ENCODE measurements at regions not wholly inside any gene's neighbourhood (a gene's known extent, or its start where the extent isn't known, plus 50 kb on each side); places are given as distances from the start of the nearest gene placed in this dataset.

GRCh38 chr16:72565106-72565505, 393.2 kb upstream of the PMFBP1 start:
- TF ChIP-seq EP300 (IDR thresholded peaks at IDR 0.05; ENCODE audit: borderline replicate concordance) (no peak), CEBPB (IDR thresholded peaks at IDR 0.05) (no peak), REST (IDR thresholded peaks at IDR 0.05; ENCODE audit: low read depth) (no peak), CREB1 (IDR thresholded peaks at IDR 0.05; ENCODE audit: low read depth) (no peak), USF1 (IDR thresholded peaks at IDR 0.05) (no peak), YY1 (IDR thresholded peaks at IDR 0.05; ENCODE audit: low read depth) (no peak), TEAD4 (IDR thresholded peaks at IDR 0.05) (no peak), TCF12 (IDR thresholded peaks at IDR 0.05; ENCODE audit: low read depth) (no peak), MAX (IDR thresholded peaks at IDR 0.05) (no peak), ZBTB7A (IDR thresholded peaks at IDR 0.05; ENCODE audit: low read depth) (no peak), FOXM1 (IDR thresholded peaks at IDR 0.05; ENCODE audit: borderline replicate concordance, low read depth) (no peak), TAF1 (IDR thresholded peaks at IDR 0.05; ENCODE audit: low read depth) (no peak), EGR1 (IDR thresholded peaks at IDR 0.05) (no peak), NFIC (IDR thresholded peaks at IDR 0.05) (no peak), RAD21 (IDR thresholded peaks at IDR 0.05; ENCODE audit: low read depth) (no peak)

GRCh38 chr16:72560617-72561016, 388.7 kb upstream of the PMFBP1 start:
- TF ChIP-seq CEBPB (IDR thresholded peaks at IDR 0.05) (no peak), EP300 (IDR thresholded peaks at IDR 0.05; ENCODE audit: borderline replicate concordance) (no peak), NFIC (IDR thresholded peaks at IDR 0.05) (no peak), TCF12 (IDR thresholded peaks at IDR 0.05; ENCODE audit: low read depth) (no peak), ZBTB7A (IDR thresholded peaks at IDR 0.05; ENCODE audit: low read depth) (no peak), TEAD4 (IDR thresholded peaks at IDR 0.05) (no peak), USF1 (IDR thresholded peaks at IDR 0.05) (no peak), TAF1 (IDR thresholded peaks at IDR 0.05; ENCODE audit: low read depth) (no peak), RAD21 (IDR thresholded peaks at IDR 0.05; ENCODE audit: low read depth) (no peak), EGR1 (IDR thresholded peaks at IDR 0.05) (no peak), YY1 (IDR thresholded peaks at IDR 0.05; ENCODE audit: low read depth) (no peak), CREB1 (IDR thresholded peaks at IDR 0.05; ENCODE audit: low read depth) (no peak)

GRCh38 chr16:72558501-72558900, 386.5 kb upstream of the PMFBP1 start:
- TF ChIP-seq EGR1 (IDR thresholded peaks at IDR 0.05) (no peak), TEAD4 (IDR thresholded peaks at IDR 0.05) (no peak), NFIC (IDR thresholded peaks at IDR 0.05) (no peak), USF1 (IDR thresholded peaks at IDR 0.05) (no peak), REST (IDR thresholded peaks at IDR 0.05; ENCODE audit: low read depth) (no peak), MAX (IDR thresholded peaks at IDR 0.05) (no peak), FOXM1 (IDR thresholded peaks at IDR 0.05; ENCODE audit: borderline replicate concordance, low read depth) (no peak), CEBPB (IDR thresholded peaks at IDR 0.05) (no peak), TCF12 (IDR thresholded peaks at IDR 0.05; ENCODE audit: low read depth) (no peak), EP300 (IDR thresholded peaks at IDR 0.05; ENCODE audit: borderline replicate concordance) (no peak), TAF1 (IDR thresholded peaks at IDR 0.05; ENCODE audit: low read depth) (no peak), ZBTB7A (IDR thresholded peaks at IDR 0.05; ENCODE audit: low read depth) (no peak), CREB1 (IDR thresholded peaks at IDR 0.05; ENCODE audit: low read depth) (no peak), RAD21 (IDR thresholded peaks at IDR 0.05; ENCODE audit: low read depth) (no peak), YY1 (IDR thresholded peaks at IDR 0.05; ENCODE audit: low read depth) (no peak)

GRCh38 chr16:72554935-72555334, 383.0 kb upstream of the PMFBP1 start:
- TF ChIP-seq CREB1 (IDR thresholded peaks at IDR 0.05; ENCODE audit: low read depth) (no peak), NFIC (IDR thresholded peaks at IDR 0.05) (no peak)

- TF ChIP-seq TAF1 (IDR thresholded peaks at IDR 0.05; ENCODE audit: low read depth): no peak
- no peak for TF ChIP-seq CEBPB (IDR thresholded peaks at IDR 0.05)
- no peak for TF ChIP-seq REST (IDR thresholded peaks at IDR 0.05; ENCODE audit: low read depth)
- no peak for TF ChIP-seq FOXM1 (IDR thresholded peaks at IDR 0.05; ENCODE audit: borderline replicate concordance, low read depth)
- TF ChIP-seq NFIC (IDR thresholded peaks at IDR 0.05): no peak
- TF ChIP-seq RAD21 (IDR thresholded peaks at IDR 0.05; ENCODE audit: low read depth): no peak
- no peak for TF ChIP-seq USF1 (IDR thresholded peaks at IDR 0.05)
- no peak for TF ChIP-seq YY1 (IDR thresholded peaks at IDR 0.05; ENCODE audit: low read depth)
Observed at GRCh38 chr16:72552654-72553053, 380.7 kb upstream of the PMFBP1 start.
